T-cell (primary cell): ENCODE measurements at regions not wholly inside any gene's neighbourhood (a gene's known extent, or its start where the extent isn't known, plus 50 kb on each side); places are given as distances from the start of the nearest gene placed in this dataset.

Experiments used
- ATAC-seq, 4 experiments: fragments of 200-7000 bp in 3 of 4; fragments of 150-1000 bp in 1 of 4; cut with Tn5 transposase; replicated peaks in 1 of 4; 1 replicate in 3 of 4; 2 replicates in 1 of 4; pipeline ENCODE4 v1.10.0; 2021; ENCODE audit warnings: moderate library complexity in 3 of 4, mild to moderate bottlenecking in 2 of 4, moderate number of reproducible peaks in 1 of 4
- CTCF ChIA-PET, 2 donors: fragments of 300-600 bp; sonication (Branson Sonifier 250); formaldehyde crosslinking; loops; one replicate each; lab custom pipeline; 2022; ENCODE audit warnings: antibody characterized with exemption in 2 of 2; lab: Charles Lee
- POLR2A ChIA-PET, 2 donors: fragments of 300-600 bp; sonication (Branson Sonifier 250); formaldehyde crosslinking; loops; one replicate each; lab custom pipeline; 2022; ENCODE audit warnings: antibody characterized with exemption in 2 of 2; lab: Charles Lee
- DNase-seq, 35 experiments: peaks; one replicate each; pipeline versions ENCODE4 v3.0.0 to v3.0.0-alpha.2; 2013 to 2023
- H3K27ac ChIP-seq: one replicate; pipeline ENCODE4 v1.5.1; 2013; ENCODE audit warnings: low read length
- H3K27me3 ChIP-seq, 2 experiments: replicated peaks in 1 of 2; 1 replicate in 1 of 2; 2 replicates in 1 of 2; pipeline versions ENCODE4 v1.6.1 to v1.7.0; 2013; ENCODE audit warnings: low read length in 1 of 2, mixed read lengths in 1 of 2; ENCODE audit not compliant: control insufficient read depth in 2 of 2, insufficient read depth in 2 of 2; ENCODE audit errors: extremely low read depth in 1 of 2
- H3K36me3 ChIP-seq, 2 donors: 1 replicate in 1 of 2; 2 replicates in 1 of 2; pipeline versions ENCODE4 v1.6.1 to v1.7.0; 2013; ENCODE audit warnings: low read length in 1 of 2; ENCODE audit not compliant: control insufficient read depth in 2 of 2, insufficient read depth in 1 of 2; ENCODE audit errors: extremely low read depth in 1 of 2
- H3K4me1 ChIP-seq, 2 experiments: 1 replicate in 1 of 2; 2 replicates in 1 of 2; pipeline versions ENCODE4 v1.6.1 to v1.7.0; 2013; ENCODE audit warnings: low read length in 2 of 2, mixed read lengths in 1 of 2; ENCODE audit not compliant: insufficient read depth in 2 of 2, control insufficient read depth in 1 of 2; ENCODE audit errors: extremely low read depth in 1 of 2
- H3K4me3 ChIP-seq, 2 donors: 1 replicate in 1 of 2; 2 replicates in 1 of 2; pipeline versions ENCODE4 v1.5.1 to v1.7.0; 2013; ENCODE audit warnings: mild to moderate bottlenecking in 2 of 2, low read length in 1 of 2, moderate library complexity in 1 of 2; ENCODE audit not compliant: control insufficient read depth in 1 of 2; ENCODE audit errors: extremely low read depth in 1 of 2
- H3K9me3 ChIP-seq: 2 replicates; pipeline ENCODE4 v1.7.0; 2013
- H3K27ac Mint-ChIP-seq, 2 donors: one replicate each; pipeline ENCODE4 v1.8.0; 2020 to 2021; ENCODE audit warnings: mild to moderate bottlenecking in 2 of 2, mixed read lengths in 2 of 2
- H3K27me3 Mint-ChIP-seq, 2 donors: one replicate each; pipeline ENCODE4 v1.8.0; 2021 to 2022; ENCODE audit warnings: mixed read lengths in 2 of 2
- H3K36me3 Mint-ChIP-seq: one replicate; pipeline ENCODE4 v1.8.0; 2021; ENCODE audit warnings: mixed read lengths
- H3K4me1 Mint-ChIP-seq, 3 donors: one replicate each; pipeline ENCODE4 v1.8.0; 2020 to 2022; ENCODE audit warnings: mixed read lengths in 3 of 3, mild to moderate bottlenecking in 1 of 3
- H3K4me3 Mint-ChIP-seq, 3 donors: one replicate each; pipeline ENCODE4 v1.8.0; 2020 to 2022; ENCODE audit warnings: mild to moderate bottlenecking in 3 of 3, mixed read lengths in 3 of 3, moderate library complexity in 3 of 3
- H3K9me3 Mint-ChIP-seq, 3 donors: one replicate each; pipeline ENCODE4 v1.8.0; 2020 to 2022; ENCODE audit warnings: mixed read lengths in 3 of 3
- WGBS: methylation state at CpG from one replicate; pipeline ENCODE4 v1.1.5; 2013; ENCODE audit warnings: missing lambda C conversion rate; ENCODE audit not compliant: insufficient coverage; 5-methylcytosine and 5-hydroxymethylcytosine counted together

DNA sequence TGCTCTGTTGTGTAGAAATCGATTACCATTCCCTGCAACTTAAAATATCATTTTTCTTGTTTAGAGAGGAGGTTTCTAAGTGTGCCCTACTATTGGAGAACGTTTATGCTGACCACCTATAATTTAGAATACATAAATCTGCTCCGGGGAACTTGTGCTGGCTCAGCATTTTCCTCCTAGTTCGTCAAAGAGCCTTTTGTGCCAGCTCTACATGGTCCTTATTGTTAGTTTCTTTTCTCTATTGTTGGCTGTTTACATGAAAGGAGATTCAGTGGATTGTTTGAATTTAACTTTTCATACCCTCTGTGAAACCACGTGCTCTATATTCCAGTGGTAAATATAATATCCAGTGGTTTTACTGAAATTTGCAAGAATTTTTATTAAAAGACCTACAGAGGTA lies 53.4 kb upstream of the ATP8A1 start:
- Mint-ChIP-seq H3K4me3 (no peak overlapping the region), H3K27ac (no peak overlapping the region), H3K27me3 (peaks cover 0 to 17% of the 10 kb centered on the region in 2 donors), H3K36me3 (no peaks in the 10 kb centered on the region), H3K4me1 (no peaks in the 10 kb centered on the region), H3K9me3 (no peaks in the 10 kb centered on the region)
- Histone ChIP-seq H3K36me3 (no peaks in the 10 kb centered on the region), H3K27me3 (peaks cover 0 to 4% of the 10 kb centered on the region in 2 experiments), H3K4me1 (no peaks in the 10 kb centered on the region), H3K4me3 (no peak overlapping the region), H3K27ac (no peak overlapping the region), H3K9me3 (no peaks in the 10 kb centered on the region)
- ATAC-seq: no peak
- CTCF ChIA-PET: interaction anchor here in 1 of 2 donors (0.6 kb wide), 1 partner anchor 69 kb away, joined by 3 read pairs; no protein-coding TSS in a partner anchor
- no peak for DNase-seq
- WGBS: no CpG with 5 or more reads among the region's 5 CpGs
- POLR2A ChIA-PET: no interaction called here

GRCh38 chr4:42709392-42710065 lies 52.6 kb upstream of the ATP8A1 start:
- no peak overlapping the region for H3K27ac ChIP-seq
- peaks cover 0 to 17% of the 10 kb centered on the region in 2 donors for H3K27me3 Mint-ChIP-seq
- POLR2A ChIA-PET: no interaction called here
- no peak overlapping the region for H3K27ac Mint-ChIP-seq
- WGBS: 77% methylated on average over 2 of the region's 5 CpGs
- CTCF ChIA-PET: interaction anchor here in 1 of 2 donors (0.7 kb wide), 1 partner anchor 190 kb away, joined by 3 read pairs; no protein-coding TSS in a partner anchor
- no peak for ATAC-seq
- no peaks in the 10 kb centered on the region for H3K36me3 ChIP-seq
- H3K9me3 ChIP-seq: no peaks in the 10 kb centered on the region
- no peaks in the 10 kb centered on the region for H3K4me1 Mint-ChIP-seq
- H3K4me1 ChIP-seq: no peaks in the 10 kb centered on the region
- DNase-seq: no peak
- H3K27me3 ChIP-seq: peaks cover 0 to 4% of the 10 kb centered on the region in 2 experiments
- no peaks in the 10 kb centered on the region for H3K9me3 Mint-ChIP-seq
- H3K36me3 Mint-ChIP-seq: no peaks in the 10 kb centered on the region
- H3K4me3 ChIP-seq: no peak overlapping the region
- no peak overlapping the region for H3K4me3 Mint-ChIP-seq

DNA sequence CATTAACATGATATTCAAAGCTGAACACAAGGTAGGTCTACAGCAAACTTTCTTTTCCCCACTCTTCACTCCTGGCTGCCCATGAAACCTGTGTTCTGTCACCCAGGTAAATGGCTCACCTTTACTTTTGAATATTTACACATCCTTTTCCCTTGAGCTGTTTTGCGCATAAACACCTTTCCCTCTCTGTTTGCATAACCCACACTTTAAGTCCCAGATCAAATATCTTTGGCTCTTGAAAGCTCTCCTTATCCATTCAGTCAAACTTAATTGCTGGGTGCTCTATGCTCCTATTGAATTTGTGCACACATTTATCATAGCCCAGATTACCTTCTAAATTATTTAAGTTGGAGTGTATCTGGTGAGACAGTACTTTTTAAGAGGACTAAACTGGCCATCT lies 51.7 kb upstream of the ATP8A1 start:
- ChIA-PET POLR2A (no interaction called here), CTCF (interaction anchor here in 1 of 2 donors (0.7 kb wide), 2 partner anchors 9 to 189 kb away, joined by 3 read pairs; no protein-coding TSS in a partner anchor)
- DNase-seq (no peak), ATAC-seq (no peak)
- no peaks in the 10 kb centered on the region for H3K36me3 Mint-ChIP-seq
- no peaks in the 10 kb centered on the region for H3K9me3 Mint-ChIP-seq
- Histone ChIP-seq H3K4me1 (no peaks in the 10 kb centered on the region), H3K36me3 (no peaks in the 10 kb centered on the region), H3K9me3 (no peaks in the 10 kb centered on the region), H3K27me3 (peaks cover 0 to 4% of the 10 kb centered on the region in 2 experiments), H3K27ac (no peak overlapping the region), H3K4me3 (no peak overlapping the region)
- WGBS: 100% methylated on average over 1 of the region's 1 CpG
- H3K27ac Mint-ChIP-seq: no peak overlapping the region
- H3K4me3 Mint-ChIP-seq: no peak overlapping the region
- H3K4me1 Mint-ChIP-seq: no peaks in the 10 kb centered on the region
- H3K27me3 Mint-ChIP-seq: peaks cover 0 to 17% of the 10 kb centered on the region in 2 donors
